ENCODE measurements at regions not wholly inside any gene's neighbourhood (a gene's known extent, or its start where the extent isn't known, plus 50 kb on each side); places are given as distances from the start of the nearest gene placed in this dataset.
"Not testable (repeated sequence)": the region's sequence is repeated elsewhere in the genome, so short reads cannot be mapped to it uniquely, and the experiment has no call there.

GRCh38 chr2:238722181-238722580 is 125.7 kb upstream of the TWIST2 start:
- no peak for DNase-seq
- Histone ChIP-seq H3K9me3 (replicated peaks; ENCODE audit: insufficient read depth, low read length) (no peaks in the 10 kb centered on the region), H3K27ac (ENCODE audit: low read length) (no peak overlapping the region), H4K20me1 (ENCODE audit: insufficient read depth, low read length) (no peaks in the 10 kb centered on the region), H2AFZ (ENCODE audit: low read length) (no peak overlapping the region), H3K4me3 (ENCODE audit: low read length) (no peak overlapping the region), H3F3A (ENCODE audit: insufficient read depth, low read length) (no peaks in the 10 kb centered on the region), H3K9me2 (replicated peaks; ENCODE audit: insufficient read depth, low read length) (no peaks in the 10 kb centered on the region), H3K9ac (ENCODE audit: low read length) (no peak overlapping the region), H3K27me3 (replicated peaks; ENCODE audit: insufficient read depth, low read length) (peaks cover 3% of the 10 kb centered on the region; the same call in 1 of the 2 replicates), H3K36me3 (replicated peaks; ENCODE audit: insufficient read depth, low read length) (no peaks in the 10 kb centered on the region), H3K4me2 (ENCODE audit: low read depth, low read length) (no peak overlapping the region), H3K79me2 (ENCODE audit: low read length) (no peaks in the 10 kb centered on the region), H3K4me1 (ENCODE audit: low read length) (no peaks in the 10 kb centered on the region)
- TF ChIP-seq EZH2 (optimal IDR thresholded peaks at IDR 0.05; ENCODE audit: low read depth, low read length) (no peak), CTCF (IDR thresholded peaks at IDR 0.05; ENCODE audit: low read length) (no peak)

- Histone ChIP-seq H3K36me3 (replicated peaks; ENCODE audit: insufficient read depth, low read length) (no peaks in the 10 kb centered on the region), H3K79me2 (ENCODE audit: low read length) (no peaks in the 10 kb centered on the region), H4K20me1 (ENCODE audit: insufficient read depth, low read length) (no peaks in the 10 kb centered on the region), H3K4me2 (ENCODE audit: low read depth, low read length) (no peak overlapping the region), H3F3A (ENCODE audit: insufficient read depth, low read length) (no peaks in the 10 kb centered on the region), H2AFZ (ENCODE audit: low read length) (no peak overlapping the region), H3K4me3 (ENCODE audit: low read length) (no peak overlapping the region), H3K27ac (ENCODE audit: low read length) (no peak overlapping the region), H3K9me2 (replicated peaks; ENCODE audit: insufficient read depth, low read length) (no peaks in the 10 kb centered on the region), H3K9me3 (replicated peaks; ENCODE audit: insufficient read depth, low read length) (no peaks in the 10 kb centered on the region), H3K9ac (ENCODE audit: low read length) (no peak overlapping the region), H3K27me3 (replicated peaks; ENCODE audit: insufficient read depth, low read length) (peaks cover 3% of the 10 kb centered on the region; the same call in 1 of the 2 replicates), H3K4me1 (ENCODE audit: low read length) (no peaks in the 10 kb centered on the region)
- DNase-seq: no peak
- TF ChIP-seq EZH2phosphoT487 (IDR thresholded peaks at IDR 0.05; ENCODE audit: low read length) (no peak), EZH2 (optimal IDR thresholded peaks at IDR 0.05; ENCODE audit: low read depth, low read length) (no peak), CTCF (IDR thresholded peaks at IDR 0.05; ENCODE audit: low read length) (no peak)
Measured at GRCh38 chr2:238722883-238723282, 125.0 kb upstream of the TWIST2 start.

GRCh38 chr2:238723740-238724320 is 124.1 kb upstream of the TWIST2 start:
- not testable (repeated sequence) for H3K79me2 ChIP-seq (ENCODE audit: low read length); H3K36me3 ChIP-seq (replicated peaks; ENCODE audit: insufficient read depth, low read length); DNase-seq; H3K27ac ChIP-seq (ENCODE audit: low read length); H3K27me3 ChIP-seq (replicated peaks; ENCODE audit: insufficient read depth, low read length); H2AFZ ChIP-seq (ENCODE audit: low read length); H3F3A ChIP-seq (ENCODE audit: insufficient read depth, low read length); H3K9ac ChIP-seq (ENCODE audit: low read length); H3K4me3 ChIP-seq (ENCODE audit: low read length); H4K20me1 ChIP-seq (ENCODE audit: insufficient read depth, low read length); H3K4me2 ChIP-seq (ENCODE audit: low read depth, low read length); H3K9me3 ChIP-seq (replicated peaks; ENCODE audit: insufficient read depth, low read length); H3K4me1 ChIP-seq (ENCODE audit: low read length); H3K9me2 ChIP-seq (replicated peaks; ENCODE audit: insufficient read depth, low read length)

GRCh38 chr2:238724728-238725127 is 123.2 kb upstream of the TWIST2 start:
- Histone ChIP-seq H3F3A (ENCODE audit: insufficient read depth, low read length) (no peaks in the 10 kb centered on the region), H3K27ac (ENCODE audit: low read length) (no peak overlapping the region), H3K79me2 (ENCODE audit: low read length) (no peaks in the 10 kb centered on the region), H3K9me2 (replicated peaks; ENCODE audit: insufficient read depth, low read length) (no peaks in the 10 kb centered on the region), H3K27me3 (replicated peaks; ENCODE audit: insufficient read depth, low read length) (peaks cover 3% of the 10 kb centered on the region; the same call in 1 of the 2 replicates), H2AFZ (ENCODE audit: low read length) (no peak overlapping the region), H3K4me2 (ENCODE audit: low read depth, low read length) (no peak overlapping the region), H3K36me3 (replicated peaks; ENCODE audit: insufficient read depth, low read length) (no peaks in the 10 kb centered on the region), H3K4me1 (ENCODE audit: low read length) (no peaks in the 10 kb centered on the region), H3K4me3 (ENCODE audit: low read length) (no peak overlapping the region), H3K9me3 (replicated peaks; ENCODE audit: insufficient read depth, low read length) (no peaks in the 10 kb centered on the region), H3K9ac (ENCODE audit: low read length) (no peak overlapping the region), H4K20me1 (ENCODE audit: insufficient read depth, low read length) (no peaks in the 10 kb centered on the region)
- no peak for TF ChIP-seq EZH2phosphoT487 (IDR thresholded peaks at IDR 0.05; ENCODE audit: low read length)
- no peak for TF ChIP-seq EZH2 (optimal IDR thresholded peaks at IDR 0.05; ENCODE audit: low read depth, low read length)
- TF ChIP-seq CTCF (IDR thresholded peaks at IDR 0.05; ENCODE audit: low read length): no peak
- DNase-seq: no peak
